Type B pancreatic cell (in vitro differentiated cells): ENCODE measurements at regions not wholly inside any gene's neighbourhood (a gene's known extent, or its start where the extent isn't known, plus 50 kb on each side); places are given as distances from the start of the nearest gene placed in this dataset.
"Not testable (repeated sequence)": the region's sequence is repeated elsewhere in the genome, so short reads cannot be mapped to it uniquely, and the experiment has no call there.

ENCODE experiments used
- DNase-seq: peaks from one replicate; pipeline ENCODE4 v3.0.0; 2021; ENCODE audit warnings: mixed read lengths; ENCODE audit not compliant: unreplicated experiment; ENCODE audit errors: extremely low spot score
- H3K27ac Mint-ChIP-seq: 2 replicates; pipeline ENCODE4 v1.8.0; 2021; ENCODE audit warnings: mild to moderate bottlenecking, mixed read lengths
- H3K27me3 Mint-ChIP-seq: 2 replicates; pipeline ENCODE4 v1.8.0; 2021; ENCODE audit warnings: mixed read lengths
- H3K36me3 Mint-ChIP-seq: 2 replicates; pipeline ENCODE4 v1.8.0; 2021; ENCODE audit warnings: mixed read lengths
- H3K4me1 Mint-ChIP-seq: one replicate; pipeline ENCODE4 v1.8.0; 2021; ENCODE audit warnings: mixed read lengths; ENCODE audit not compliant: unreplicated experiment
- H3K4me3 Mint-ChIP-seq: 2 replicates; pipeline ENCODE4 v1.8.0; 2021; ENCODE audit warnings: mild to moderate bottlenecking, mixed read lengths
- H3K9me3 Mint-ChIP-seq: 2 replicates; pipeline ENCODE4 v1.8.0; 2021; ENCODE audit warnings: mixed read lengths
- TF ChIP-seq, protein P1 (sequence below): fragments of 200-600 bp; sonication (generic); conservative IDR thresholded peaks from 2 replicates; pipeline ENCODE4 v1.5.0; 2021; ENCODE audit warnings: antibody characterized with exemption, mild to moderate bottlenecking

GRCh38 chr5:68861099-68861498, 232.7 kb upstream of the SLC30A5 start:
- Mint-ChIP-seq H3K27me3 (no peaks in the 10 kb centered on the region), H3K27ac (no peak overlapping the region), H3K4me1 (no peaks in the 10 kb centered on the region), H3K4me3 (no peak overlapping the region), H3K36me3 (no peaks in the 10 kb centered on the region), H3K9me3 (peaks cover 4% of the 10 kb centered on the region)
- TF ChIP-seq, protein P1, sequence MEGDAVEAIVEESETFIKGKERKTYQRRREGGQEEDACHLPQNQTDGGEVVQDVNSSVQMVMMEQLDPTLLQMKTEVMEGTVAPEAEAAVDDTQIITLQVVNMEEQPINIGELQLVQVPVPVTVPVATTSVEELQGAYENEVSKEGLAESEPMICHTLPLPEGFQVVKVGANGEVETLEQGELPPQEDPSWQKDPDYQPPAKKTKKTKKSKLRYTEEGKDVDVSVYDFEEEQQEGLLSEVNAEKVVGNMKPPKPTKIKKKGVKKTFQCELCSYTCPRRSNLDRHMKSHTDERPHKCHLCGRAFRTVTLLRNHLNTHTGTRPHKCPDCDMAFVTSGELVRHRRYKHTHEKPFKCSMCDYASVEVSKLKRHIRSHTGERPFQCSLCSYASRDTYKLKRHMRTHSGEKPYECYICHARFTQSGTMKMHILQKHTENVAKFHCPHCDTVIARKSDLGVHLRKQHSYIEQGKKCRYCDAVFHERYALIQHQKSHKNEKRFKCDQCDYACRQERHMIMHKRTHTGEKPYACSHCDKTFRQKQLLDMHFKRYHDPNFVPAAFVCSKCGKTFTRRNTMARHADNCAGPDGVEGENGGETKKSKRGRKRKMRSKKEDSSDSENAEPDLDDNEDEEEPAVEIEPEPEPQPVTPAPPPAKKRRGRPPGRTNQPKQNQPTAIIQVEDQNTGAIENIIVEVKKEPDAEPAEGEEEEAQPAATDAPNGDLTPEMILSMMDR = no peak
- no peak for DNase-seq

DNA sequence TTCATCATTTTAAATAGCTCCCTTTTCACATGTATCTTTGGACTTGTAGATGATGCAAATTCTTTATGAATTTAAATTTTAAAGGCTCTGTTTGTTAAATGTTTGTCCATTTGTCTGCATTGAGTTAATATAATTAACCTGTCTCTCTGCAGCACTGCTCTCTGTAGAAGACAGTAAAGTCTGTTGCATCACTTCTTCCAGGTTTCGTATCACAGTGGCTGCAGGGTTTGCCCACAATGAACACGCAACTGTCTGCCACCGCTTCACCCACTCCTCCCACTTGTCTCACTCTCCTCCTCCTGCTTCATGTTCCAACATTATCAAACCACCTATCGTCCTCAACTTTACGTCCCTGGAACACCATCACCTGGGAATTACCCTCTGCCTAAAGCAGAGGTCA, 231.3 kb upstream of the SLC30A5 start:
- no peak overlapping the region for H3K4me3 Mint-ChIP-seq
- H3K9me3 Mint-ChIP-seq = peaks cover 4% of the 10 kb centered on the region
- H3K27ac Mint-ChIP-seq = no peak overlapping the region
- no peaks in the 10 kb centered on the region for H3K4me1 Mint-ChIP-seq
- TF ChIP-seq, protein P1 = no peak
- peaks cover 5% of the 10 kb centered on the region for H3K27me3 Mint-ChIP-seq
- no peaks in the 10 kb centered on the region for H3K36me3 Mint-ChIP-seq
- no peak for DNase-seq

DNA sequence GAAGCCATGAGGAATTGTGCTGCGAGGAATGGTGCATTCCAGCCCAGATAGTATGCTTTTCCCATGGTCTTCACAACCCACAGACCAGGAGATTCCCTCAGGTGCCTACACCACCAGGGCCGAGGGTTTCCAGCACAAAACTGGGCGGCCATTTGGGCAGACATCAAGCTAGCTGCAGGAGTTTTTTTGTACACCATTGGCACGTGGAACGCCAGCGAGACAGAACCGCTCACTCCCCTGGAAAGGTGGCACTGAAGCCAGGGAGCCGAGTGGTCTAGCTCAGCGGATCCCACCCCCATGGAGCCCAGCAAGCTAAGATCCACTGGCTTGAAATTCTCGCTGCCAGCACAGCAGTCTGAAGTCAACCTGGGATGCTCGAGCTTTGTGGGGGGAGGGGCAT, 228.6 kb upstream of the SLC30A5 start:
- DNase-seq, H3K27ac Mint-ChIP-seq, H3K4me1 Mint-ChIP-seq, H3K27me3 Mint-ChIP-seq, H3K36me3 Mint-ChIP-seq, H3K4me3 Mint-ChIP-seq, H3K9me3 Mint-ChIP-seq: not testable (repeated sequence)

DNA sequence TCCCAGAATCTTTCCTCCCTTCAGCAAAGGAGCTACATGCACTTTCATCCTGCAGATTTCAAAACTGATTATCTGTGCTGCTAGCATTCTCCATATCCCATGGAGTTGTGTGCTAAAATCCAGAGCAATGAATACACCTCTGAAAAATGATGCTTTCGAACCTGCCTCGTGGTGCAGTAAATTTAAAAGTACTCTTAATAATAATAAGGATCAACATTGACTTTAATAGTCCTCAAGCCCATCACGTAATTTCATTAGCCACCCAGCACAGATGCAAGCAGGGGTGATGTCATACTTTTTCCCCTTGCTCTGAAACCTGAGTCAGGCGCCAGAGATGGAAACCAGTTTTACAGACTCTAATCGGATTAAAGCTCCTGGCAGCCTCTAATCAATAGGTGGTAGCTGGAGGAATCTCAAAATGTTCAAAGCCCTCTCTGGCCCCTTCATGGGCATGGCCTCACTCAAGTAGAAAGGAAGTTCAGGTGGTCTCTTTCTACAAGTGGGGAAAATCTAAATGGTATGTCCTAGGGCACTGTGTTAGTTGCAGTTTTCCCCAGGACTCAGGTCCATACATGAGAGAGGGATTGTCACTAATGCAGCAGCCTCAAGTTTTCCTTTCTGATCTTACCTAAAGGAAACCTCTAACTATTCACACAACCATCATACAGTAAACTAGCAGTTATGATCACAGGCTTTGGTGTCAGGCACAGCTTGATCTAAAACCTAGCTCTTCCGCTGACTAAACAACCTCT, 221.6 kb upstream of the SLC30A5 start:
- Mint-ChIP-seq H3K27me3 (no peaks in the 10 kb centered on the region), H3K27ac (no peak overlapping the region), H3K4me3 (no peak overlapping the region), H3K4me1 (peaks cover 11% of the 10 kb centered on the region), H3K9me3 (no peaks in the 10 kb centered on the region), H3K36me3 (no peaks in the 10 kb centered on the region)
- TF ChIP-seq, protein P1 = no peak
- DNase-seq = no peak

- peaks cover 11% of the 10 kb centered on the region for H3K4me1 Mint-ChIP-seq
Measured at GRCh38 chr5:68873198-68873597, 220.6 kb upstream of the SLC30A5 start.

DNA sequence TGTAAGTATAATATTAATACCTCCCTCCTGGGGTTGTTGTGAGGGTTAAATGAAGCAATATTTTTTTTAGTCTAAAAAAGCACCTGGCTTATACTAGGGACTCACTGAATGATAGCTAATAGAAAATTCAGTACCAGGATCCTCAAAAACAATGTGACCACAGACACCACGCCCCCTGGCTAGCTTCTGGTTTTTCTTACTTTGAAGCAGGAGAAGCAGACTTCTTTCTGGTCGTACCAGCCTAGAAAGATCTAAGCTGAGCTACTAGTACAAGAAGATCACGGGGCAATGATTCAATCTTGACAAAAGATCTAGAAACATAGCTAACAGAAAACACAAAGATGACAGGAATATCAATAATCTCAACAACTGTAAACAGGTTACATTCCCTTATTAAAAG, 218.5 kb upstream of the SLC30A5 start:
- no peaks in the 10 kb centered on the region for H3K9me3 Mint-ChIP-seq
- H3K4me3 Mint-ChIP-seq = no peak overlapping the region
- H3K27ac Mint-ChIP-seq = no peak overlapping the region

More at GRCh38 chr5:68873198-68873597, 220.6 kb upstream of the SLC30A5 start:
- DNase-seq = no peak
- no peaks in the 10 kb centered on the region for H3K36me3 Mint-ChIP-seq
- no peak overlapping the region for H3K4me3 Mint-ChIP-seq
- H3K27ac Mint-ChIP-seq = peak overlapping the region; percentile 31
- TF ChIP-seq, protein P1 = no peak
- no peaks in the 10 kb centered on the region for H3K9me3 Mint-ChIP-seq
- no peaks in the 10 kb centered on the region for H3K27me3 Mint-ChIP-seq

More for the DNA sequence above, 218.5 kb upstream of the SLC30A5 start:
- H3K27me3 Mint-ChIP-seq = no peaks in the 10 kb centered on the region
- TF ChIP-seq, protein P1 = no peak
- H3K4me1 Mint-ChIP-seq = peaks cover 13% of the 10 kb centered on the region
- no peak for DNase-seq
- H3K36me3 Mint-ChIP-seq = no peaks in the 10 kb centered on the region
